IMR-90 (cell line): ENCODE measurements at regions not wholly inside any gene's neighbourhood (a gene's known extent, or its start where the extent isn't known, plus 50 kb on each side); places are given as distances from the start of the nearest gene placed in this dataset.

Experiments
- ATAC-seq: fragments of 200-7000 bp; cut with Tn5 transposase; 2 replicates; pipeline ENCODE4 v1.9.1; 2020; ENCODE audit warnings: low read depth, mild to moderate bottlenecking, moderate library complexity
- BruUV-seq: library from RNA; stranded (reverse); fragments of 400-500 nt; replicated peaks from 2 replicates; lab custom pipeline; 2021; lab: Mats Ljungman, UMichigan
- CTCF ChIA-PET: fragments of 300-600 bp; formaldehyde crosslinking; extraction: SDS; loops from one replicate; lab custom pipeline; 2021; ENCODE audit warnings: antibody characterized with exemption; lab: Yijun Ruan, JAX
- POLR2A ChIA-PET: fragments of 300-600 bp; sonication (Branson Sonifier 250); formaldehyde crosslinking; loops from one replicate; lab custom pipeline; 2022; ENCODE audit warnings: antibody characterized with exemption; ENCODE audit not compliant: unreplicated experiment; lab: Charles Lee
- DNase-seq: peaks from one replicate; pipeline ENCODE4 v3.0.0; 2013
- H2AFZ ChIP-seq: replicated peaks from 2 replicates; pipeline ENCODE3; 2013; ENCODE audit warnings: low read length, mild to moderate bottlenecking; ENCODE audit not compliant: poor library complexity
- H2AK5ac ChIP-seq: 2 replicates; pipeline ENCODE4 v1.6.1; 2013; ENCODE audit warnings: low read depth, low read length, inconsistent platforms
- H2AK9ac ChIP-seq: replicated peaks from 2 replicates; pipeline ENCODE3; 2013; ENCODE audit warnings: mild to moderate bottlenecking, low read depth, low read length, moderate library complexity; ENCODE audit not compliant: poor library complexity
- H2BK120ac ChIP-seq: 2 replicates; pipeline ENCODE4 v1.6.1; 2013; ENCODE audit warnings: low read depth, low read length, inconsistent platforms
- H2BK15ac ChIP-seq: 3 replicates; pipeline ENCODE4 v1.6.1; 2013; ENCODE audit warnings: low read depth, low read length, inconsistent platforms
- H2BK20ac ChIP-seq: 2 replicates; pipeline ENCODE4 v1.6.1; 2013; ENCODE audit warnings: low read depth, mild to moderate bottlenecking, inconsistent platforms, low read length, moderate library complexity
- H2BK5ac ChIP-seq: 2 replicates; pipeline ENCODE4 v1.6.1; 2013; ENCODE audit warnings: mild to moderate bottlenecking, low read depth, low read length, inconsistent platforms; ENCODE audit not compliant: poor library complexity, severe bottlenecking
- H3K14ac ChIP-seq: replicated peaks from 2 replicates; pipeline ENCODE4 v1.6.1; 2013; ENCODE audit warnings: low read depth, low read length, inconsistent platforms
- H3K18ac ChIP-seq: 2 replicates; pipeline ENCODE4 v1.6.1; 2013; ENCODE audit warnings: low read depth, low read length, control low read depth
- H3K23ac ChIP-seq: 2 replicates; pipeline ENCODE4 v1.6.1; 2013; ENCODE audit warnings: low read depth, low read length, inconsistent platforms
- H3K27ac ChIP-seq: 2 replicates; pipeline ENCODE4 v1.5.1; 2013; ENCODE audit warnings: mild to moderate bottlenecking, control low read depth, low read length; ENCODE audit not compliant: insufficient read depth
- H3K27me3 ChIP-seq: 2 replicates; pipeline ENCODE4 v1.6.1; 2013; ENCODE audit warnings: low read length; ENCODE audit not compliant: control insufficient read depth, insufficient read depth
- H3K36me3 ChIP-seq: 2 replicates; pipeline ENCODE4 v1.6.1; 2013; ENCODE audit warnings: low read length, mixed read lengths; ENCODE audit not compliant: control insufficient read depth, insufficient read depth
- H3K4ac ChIP-seq: 2 replicates; pipeline ENCODE4 v1.6.1; 2013; ENCODE audit warnings: low read depth, low read length, inconsistent platforms
- H3K4me1 ChIP-seq: 2 replicates; pipeline ENCODE4 v1.6.1; 2013; ENCODE audit warnings: low read length, mixed read lengths; ENCODE audit not compliant: control insufficient read depth, insufficient read depth
- H3K4me2 ChIP-seq: 2 replicates; pipeline ENCODE4 v1.6.1; 2013; ENCODE audit warnings: low read depth, mild to moderate bottlenecking, control low read depth, low read length, moderate library complexity
- H3K4me3 ChIP-seq: 2 replicates; pipeline ENCODE4 v1.5.1; 2013; ENCODE audit warnings: low read depth, mild to moderate bottlenecking, control low read depth, low read length, moderate library complexity; ENCODE audit not compliant: insufficient read depth
- H3K56ac ChIP-seq: 2 replicates; pipeline ENCODE4 v1.6.1; 2013; ENCODE audit warnings: low read length, inconsistent platforms; ENCODE audit not compliant: insufficient read depth; ENCODE audit errors: extremely low read depth
- H3K79me1 ChIP-seq, 2 experiments: 2 replicates each; pipeline ENCODE4 v1.6.1; 2013; ENCODE audit warnings: low read length in 2 of 2, inconsistent platforms in 1 of 2, low read depth in 1 of 2
- H3K9ac ChIP-seq: 2 replicates; pipeline ENCODE4 v1.6.1; 2013; ENCODE audit warnings: low read depth, low read length, control low read depth
- H3K9me1 ChIP-seq: 2 replicates; pipeline ENCODE4 v1.6.1; 2013; ENCODE audit warnings: low read length, inconsistent platforms; ENCODE audit not compliant: insufficient read depth
- H3K9me3 ChIP-seq: 2 replicates; pipeline ENCODE4 v1.6.1; 2013; ENCODE audit warnings: low read length; ENCODE audit not compliant: control insufficient read depth, insufficient read depth
- H4K20me1 ChIP-seq: 2 replicates; pipeline ENCODE4 v1.6.1; 2013; ENCODE audit warnings: low read length, inconsistent platforms; ENCODE audit not compliant: insufficient read depth
- H4K5ac ChIP-seq: 2 replicates; pipeline ENCODE4 v1.6.1; 2013; ENCODE audit warnings: mild to moderate bottlenecking, low read depth, low read length, control low read depth
- H4K8ac ChIP-seq, 2 experiments: 2 replicates each; pipeline ENCODE4 v1.6.1; 2013; ENCODE audit warnings: low read depth in 2 of 2, low read length in 2 of 2, control low read depth in 1 of 2, inconsistent platforms in 1 of 2
- H4K91ac ChIP-seq: 2 replicates; pipeline ENCODE4 v1.6.1; 2013; ENCODE audit warnings: low read depth, low read length, inconsistent platforms; ENCODE audit not compliant: insufficient read depth
- BHLHE40 ChIP-seq: fragments of 150-350 bp; IDR thresholded peaks from 2 replicates; pipeline ENCODE4 v1.6.1; 2016; ENCODE audit warnings: mild to moderate bottlenecking, low read depth, low read length
- CHD1 ChIP-seq: IDR thresholded peaks from 2 replicates; pipeline ENCODE4 v1.6.1; 2012; ENCODE audit warnings: low read depth, low read length, improper control_type of control experiment
- MAFK ChIP-seq: IDR thresholded peaks from 2 replicates; pipeline ENCODE4 v1.6.1; 2012; ENCODE audit warnings: low read depth, low read length, improper control_type of control experiment
- MAZ ChIP-seq: IDR thresholded peaks from 2 replicates; pipeline ENCODE4 v1.6.1; 2012; ENCODE audit warnings: low read depth, mild to moderate bottlenecking, low read length, improper control_type of control experiment, moderate library complexity, borderline replicate concordance
- MXI1 ChIP-seq: IDR thresholded peaks from 2 replicates; pipeline ENCODE4 v1.6.1; 2012; ENCODE audit warnings: low read depth, mild to moderate bottlenecking, low read length, moderate library complexity, borderline replicate concordance
- RAD21 ChIP-seq: IDR thresholded peaks from 2 replicates; pipeline ENCODE4 v1.6.1; 2012; ENCODE audit warnings: low read length, improper control_type of control experiment
- RCOR1 ChIP-seq: IDR thresholded peaks from 2 replicates; pipeline ENCODE4 v1.6.1; 2012; ENCODE audit warnings: mild to moderate bottlenecking, low read length, improper control_type of control experiment; ENCODE audit not compliant: insufficient replicate concordance
- whole genome bisulfite sequencing, 2 experiments: methylation state at CpG; one replicate each; pipeline versions ENCODE4 v1.1.5 to v1.1.7; 2013; ENCODE audit warnings: missing lambda C conversion rate in 2 of 2; ENCODE audit not compliant: insufficient read length in 1 of 2; ENCODE audit errors: extremely low coverage in 2 of 2; 5-methylcytosine and 5-hydroxymethylcytosine counted together
- dilution Hi-C: fragments of 300-500 bp; cut with HindIII; formaldehyde crosslinking; loops from one replicate; pipeline ENCODE4 v1.14.3; 2018; ENCODE audit warnings: low sequenced_read_pairs; ENCODE audit not compliant: unreplicated experiment
- in situ Hi-C: fragments of 300-500 bp; cut with MboI; formaldehyde crosslinking; loops from 3 replicates; pipeline ENCODE4 v1.14.3; 2019; ENCODE audit warnings: low sequenced_read_pairs, inconsistent platforms, mixed read lengths
- intact Hi-C: fragments of 100-400 bp; cut with micrococcal nuclease; formaldehyde crosslinking; loops from 2 replicates; pipeline ENCODE4 v1.10.0; 2022
- TF ChIP-seq, protein P1 (sequence below): conservative IDR thresholded peaks from 2 replicates; pipeline ENCODE4 v1.5.1; 2012; ENCODE audit warnings: mild to moderate bottlenecking, low read depth, low read length, improper control_type of control experiment
- TF ChIP-seq, protein P2 (sequence below): fragments of 150-350 bp; IDR thresholded peaks from 2 replicates; pipeline ENCODE4 v1.6.1; 2017; ENCODE audit warnings: mild to moderate bottlenecking, antibody characterized with exemption, low read length, low read depth

DNA sequence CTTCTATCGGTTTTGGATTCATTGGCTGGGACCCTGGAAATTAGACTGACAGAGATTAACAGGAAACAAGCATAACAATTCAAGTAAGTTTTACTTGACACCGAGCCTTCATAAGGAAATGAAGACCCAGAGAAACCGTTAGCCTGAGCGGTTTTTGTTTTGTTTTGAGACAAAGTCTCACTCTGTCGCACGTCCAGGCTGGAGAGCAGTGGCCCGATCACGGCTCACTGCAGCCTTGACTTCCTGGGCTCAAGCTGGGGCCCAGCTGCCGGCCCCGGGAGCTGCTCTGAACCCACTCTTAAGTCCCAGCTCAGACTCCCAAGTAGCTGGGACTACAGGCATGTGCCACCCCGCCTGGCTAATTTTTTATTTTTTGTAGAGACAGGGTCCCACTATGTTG is 321.3 kb downstream of the SEC14L1 start:
- Histone ChIP-seq H3K4me1 (peaks cover 46% of the 10 kb centered on the region), H2AFZ (no peak overlapping the region), H3K23ac (no peak overlapping the region), H3K14ac (no peak overlapping the region), H4K8ac (no peak overlapping the region), H2BK5ac (no peak overlapping the region), H3K79me1 (peaks cover 34 to 90% of the 10 kb centered on the region in 2 experiments), H4K5ac (no peak overlapping the region), H2BK20ac (no peak overlapping the region), H3K4me2 (no peak overlapping the region), H2BK120ac (no peak overlapping the region), H3K18ac (no peak overlapping the region), H3K36me3 (peaks cover 8% of the 10 kb centered on the region), H3K9me3 (no peaks in the 10 kb centered on the region), H2BK15ac (no peak overlapping the region), H3K4ac (no peak overlapping the region), H3K56ac (no peak overlapping the region), H3K27ac (no peak overlapping the region), H3K27me3 (no peaks in the 10 kb centered on the region), H2AK5ac (no peak overlapping the region), H3K9ac (no peak overlapping the region), H2AK9ac (no peak overlapping the region), H4K20me1 (peaks cover 96% of the 10 kb centered on the region), H4K91ac (no peak overlapping the region), H3K4me3 (no peak overlapping the region), H3K9me1 (peaks cover 34% of the 10 kb centered on the region)
- POLR2A ChIA-PET = no interaction called here
- TF ChIP-seq RCOR1 = no peak
- no peak for TF ChIP-seq BHLHE40
- no peak for TF ChIP-seq MAFK
- no peak for TF ChIP-seq MXI1
- TF ChIP-seq RAD21 = no peak
- TF ChIP-seq, protein P1, sequence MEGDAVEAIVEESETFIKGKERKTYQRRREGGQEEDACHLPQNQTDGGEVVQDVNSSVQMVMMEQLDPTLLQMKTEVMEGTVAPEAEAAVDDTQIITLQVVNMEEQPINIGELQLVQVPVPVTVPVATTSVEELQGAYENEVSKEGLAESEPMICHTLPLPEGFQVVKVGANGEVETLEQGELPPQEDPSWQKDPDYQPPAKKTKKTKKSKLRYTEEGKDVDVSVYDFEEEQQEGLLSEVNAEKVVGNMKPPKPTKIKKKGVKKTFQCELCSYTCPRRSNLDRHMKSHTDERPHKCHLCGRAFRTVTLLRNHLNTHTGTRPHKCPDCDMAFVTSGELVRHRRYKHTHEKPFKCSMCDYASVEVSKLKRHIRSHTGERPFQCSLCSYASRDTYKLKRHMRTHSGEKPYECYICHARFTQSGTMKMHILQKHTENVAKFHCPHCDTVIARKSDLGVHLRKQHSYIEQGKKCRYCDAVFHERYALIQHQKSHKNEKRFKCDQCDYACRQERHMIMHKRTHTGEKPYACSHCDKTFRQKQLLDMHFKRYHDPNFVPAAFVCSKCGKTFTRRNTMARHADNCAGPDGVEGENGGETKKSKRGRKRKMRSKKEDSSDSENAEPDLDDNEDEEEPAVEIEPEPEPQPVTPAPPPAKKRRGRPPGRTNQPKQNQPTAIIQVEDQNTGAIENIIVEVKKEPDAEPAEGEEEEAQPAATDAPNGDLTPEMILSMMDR = no peak
- TF ChIP-seq, protein P2, sequence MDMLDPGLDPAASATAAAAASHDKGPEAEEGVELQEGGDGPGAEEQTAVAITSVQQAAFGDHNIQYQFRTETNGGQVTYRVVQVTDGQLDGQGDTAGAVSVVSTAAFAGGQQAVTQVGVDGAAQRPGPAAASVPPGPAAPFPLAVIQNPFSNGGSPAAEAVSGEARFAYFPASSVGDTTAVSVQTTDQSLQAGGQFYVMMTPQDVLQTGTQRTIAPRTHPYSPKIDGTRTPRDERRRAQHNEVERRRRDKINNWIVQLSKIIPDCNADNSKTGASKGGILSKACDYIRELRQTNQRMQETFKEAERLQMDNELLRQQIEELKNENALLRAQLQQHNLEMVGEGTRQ = no peak
- TF ChIP-seq MAZ = no peak
- no peak for TF ChIP-seq CHD1
- dilution Hi-C loops (no loop called here), in situ Hi-C loops (no loop called here), intact Hi-C loops (no loop called here)
- DNase-seq = no peak
- 54% methylated on average over 7 of the region's 11 CpGs; no CpG with 5 or more reads in 1 of the 2 experiments for WGBS, 2 experiments
- no peak for ATAC-seq
- no TSS peak for BruUV-seq
- CTCF ChIA-PET = no interaction called here
